H1 (cell line): ENCODE measurements at regions not wholly inside any gene's neighbourhood (a gene's known extent, or its start where the extent isn't known, plus 50 kb on each side); places are given as distances from the start of the nearest gene placed in this dataset.

Experiments
- CTCF ChIA-PET: fragments of 300-600 bp; sonication (Branson Sonifier 250); formaldehyde crosslinking; loops from one replicate; lab custom pipeline; 2021; ENCODE audit not compliant: partially characterized antibody; lab: Charles Lee
- POLR2A ChIA-PET: fragments of 300-600 bp; sonication (Branson Sonifier 250); formaldehyde crosslinking; loops from one replicate; lab custom pipeline; 2021; ENCODE audit warnings: inconsistent platforms; ENCODE audit not compliant: partially characterized antibody; lab: Charles Lee
- DNase-seq, 2 experiments: peaks; one replicate each; pipeline versions ENCODE4 v3.0.0 to v3.0.0-alpha.2; 2010 to 2022; ENCODE audit warnings: low spot score in 2 of 2, low read depth in 1 of 2, mixed read lengths in 1 of 2
- FAIRE-seq: peaks from 2 replicates; lab custom pipeline; 2011; peaks lifted over from hg19 to GRCh38; lab: Jason Lieb, UNC
- H2AFZ ChIP-seq: 2 replicates; pipeline ENCODE4 v1.8.1; 2012; ENCODE audit warnings: low read length, inconsistent platforms
- H2AK5ac ChIP-seq: 2 replicates; pipeline ENCODE4 v1.6.1; 2013; ENCODE audit warnings: low read depth, low read length
- H2BK120ac ChIP-seq: replicated peaks from 2 replicates; pipeline ENCODE3; 2013; ENCODE audit warnings: low read depth, low read length, inconsistent platforms
- H2BK12ac ChIP-seq: 2 replicates; pipeline ENCODE4 v1.6.1; 2013; ENCODE audit warnings: low read depth, low read length
- H2BK15ac ChIP-seq: 2 replicates; pipeline ENCODE4 v1.6.1; 2013; ENCODE audit warnings: low read length
- H2BK20ac ChIP-seq: 2 replicates; pipeline ENCODE4 v1.6.1; 2013; ENCODE audit warnings: low read length
- H2BK5ac ChIP-seq: 2 replicates; pipeline ENCODE4 v1.6.1; 2013; ENCODE audit warnings: low read depth, low read length
- H3K14ac ChIP-seq: 2 replicates; pipeline ENCODE4 v1.6.1; 2013; ENCODE audit warnings: inconsistent platforms; ENCODE audit not compliant: insufficient read length
- H3K18ac ChIP-seq: 2 replicates; pipeline ENCODE4 v1.6.1; 2013; ENCODE audit warnings: low read length; ENCODE audit errors: extremely low read depth
- H3K23ac ChIP-seq: 2 replicates; pipeline ENCODE4 v1.6.1; 2013; ENCODE audit warnings: inconsistent platforms; ENCODE audit not compliant: insufficient read length
- H3K23me2 ChIP-seq: 2 replicates; pipeline ENCODE4 v1.6.1; 2013; ENCODE audit warnings: low read depth, low read length
- H3K27ac ChIP-seq: 2 replicates; pipeline ENCODE4 v1.6.1; 2011; ENCODE audit warnings: low read depth, low read length, inconsistent platforms
- H3K27me3 ChIP-seq, 4 experiments: replicated peaks in 1 of 4; 1 replicate in 1 of 4; 2 replicates in 3 of 4; pipeline versions ENCODE4 v1.6.1 to v1.8.1; 2011 to 2013; ENCODE audit warnings: low read length in 3 of 4, mild to moderate bottlenecking in 3 of 4, inconsistent platforms in 2 of 4, mixed read lengths in 2 of 4, moderate library complexity in 1 of 4; ENCODE audit not compliant: control insufficient read depth in 3 of 4, insufficient read depth in 3 of 4; ENCODE audit errors: extremely low read depth in 1 of 4
- H3K36me3 ChIP-seq, 4 experiments: 2 replicates each; pipeline versions ENCODE4 v1.6.1 to v1.8.1; 2011 to 2013; ENCODE audit warnings: mild to moderate bottlenecking in 4 of 4, low read length in 3 of 4, moderate library complexity in 2 of 4, control low read depth in 1 of 4, inconsistent platforms in 1 of 4; ENCODE audit not compliant: insufficient read depth in 4 of 4, control insufficient read depth in 2 of 4
- H3K4ac ChIP-seq: replicated peaks from 2 replicates; pipeline ENCODE3; 2013; ENCODE audit warnings: low read length, low read depth, mixed read lengths, inconsistent platforms; ENCODE audit not compliant: insufficient read length
- H3K4me1 ChIP-seq, 4 experiments: replicated peaks in 1 of 4; 1 replicate in 1 of 4; 2 replicates in 3 of 4; pipeline versions ENCODE4 v1.6.1 to v1.8.1; 2011 to 2013; ENCODE audit warnings: low read length in 3 of 4, inconsistent platforms in 2 of 4, mixed read lengths in 1 of 4; ENCODE audit not compliant: insufficient read depth in 4 of 4, control insufficient read depth in 3 of 4
- H3K4me2 ChIP-seq, 2 experiments: 2 replicates each; pipeline versions ENCODE4 v1.6.1 to v1.8.1; 2011 to 2013; ENCODE audit warnings: low read depth in 2 of 2, low read length in 2 of 2, control low read depth in 1 of 2, inconsistent platforms in 1 of 2, mild to moderate bottlenecking in 1 of 2; ENCODE audit not compliant: insufficient read depth in 1 of 2
- H3K4me3 ChIP-seq, 4 experiments: fragments of 200-600, 300-600 bp in 1 of 4; sonication (generic), shearing (Covaris generic), sonication (Bioruptor Twin) in 1 of 4; 2 replicates each; pipeline versions ENCODE4 v1.5.1 to v1.8.1; 2011 to 2016; ENCODE audit warnings: low read length in 4 of 4, low read depth in 3 of 4, control low read depth in 2 of 4, inconsistent platforms in 2 of 4, mild to moderate bottlenecking in 2 of 4, mixed read lengths in 1 of 4, moderate library complexity in 1 of 4; ENCODE audit not compliant: insufficient read depth in 2 of 4; ENCODE audit errors: extremely low read depth in 1 of 4
- H3K56ac ChIP-seq: replicated peaks from 2 replicates; pipeline ENCODE3; 2013; ENCODE audit warnings: low read depth, mild to moderate bottlenecking, mixed read lengths, low read length, inconsistent platforms; ENCODE audit not compliant: insufficient read length
- H3K79me1 ChIP-seq: 2 replicates; pipeline ENCODE4 v1.6.1; 2013; ENCODE audit warnings: low read depth, low read length, control low read depth
- H3K79me2 ChIP-seq, 2 experiments: 2 replicates each; pipeline versions ENCODE4 v1.6.1 to v1.8.1; 2012 to 2013; ENCODE audit warnings: low read length in 2 of 2, mild to moderate bottlenecking in 2 of 2, inconsistent platforms in 1 of 2; ENCODE audit not compliant: insufficient read depth in 2 of 2, control insufficient read depth in 1 of 2
- H3K9ac ChIP-seq, 4 experiments: replicated peaks in 1 of 4; 1 replicate in 1 of 4; 2 replicates in 3 of 4; pipeline versions ENCODE4 v1.6.1 to v1.8.1; 2011 to 2013; ENCODE audit warnings: low read depth in 3 of 4, low read length in 3 of 4, control low read depth in 2 of 4, mild to moderate bottlenecking in 2 of 4, moderate library complexity in 2 of 4, inconsistent platforms in 1 of 4; ENCODE audit errors: extremely low read depth in 1 of 4
- H3K9me3 ChIP-seq, 2 experiments: 2 replicates each; pipeline versions ENCODE4 v1.6.1 to v1.8.1; 2012 to 2013; ENCODE audit warnings: mild to moderate bottlenecking in 2 of 2, moderate library complexity in 2 of 2, control low read depth in 1 of 2, inconsistent platforms in 1 of 2, low read depth in 1 of 2, low read length in 1 of 2, mixed read lengths in 1 of 2; ENCODE audit not compliant: insufficient read depth in 2 of 2
- H4K20me1 ChIP-seq, 2 experiments: replicated peaks in 1 of 2; 2 replicates each; pipeline versions ENCODE3 to v1.8.1; 2011 to 2013; ENCODE audit warnings: inconsistent platforms in 2 of 2, low read length in 2 of 2, mild to moderate bottlenecking in 1 of 2; ENCODE audit not compliant: insufficient read depth in 2 of 2, control insufficient read depth in 1 of 2
- H4K5ac ChIP-seq: 2 replicates; pipeline ENCODE4 v1.6.1; 2013; ENCODE audit warnings: low read length, low read depth, mixed read lengths, inconsistent platforms; ENCODE audit not compliant: insufficient read length
- H4K8ac ChIP-seq: 2 replicates; pipeline ENCODE4 v1.8.0; 2013; ENCODE audit warnings: mild to moderate bottlenecking, moderate library complexity, low read length, inconsistent platforms; ENCODE audit not compliant: insufficient read depth; ENCODE audit errors: extremely low read depth
- H4K91ac ChIP-seq: replicated peaks from 2 replicates; pipeline ENCODE3; 2013; ENCODE audit warnings: low read length, mixed read lengths, inconsistent platforms; ENCODE audit not compliant: insufficient read length
- BACH1 ChIP-seq: IDR thresholded peaks from 2 replicates; pipeline ENCODE4 v1.6.1; 2012; ENCODE audit warnings: low read length, improper control_type of control experiment
- CBX8 ChIP-seq: fragments of 300-800, 300-1000 bp; sonication (generic); IDR thresholded peaks from 2 replicates; pipeline ENCODE4 v1.7.1; 2016; ENCODE audit warnings: low read depth, low read length, borderline replicate concordance
- EZH2 ChIP-seq: fragments of 200-600 bp; sonication (generic); IDR thresholded peaks from 2 replicates; pipeline ENCODE4 v1.7.1; 2012; ENCODE audit warnings: low read depth, mild to moderate bottlenecking, moderate library complexity, low read length, inconsistent platforms; ENCODE audit not compliant: severe bottlenecking
- GABPA ChIP-seq: IDR thresholded peaks from 2 replicates; pipeline ENCODE4 v1.6.1; 2011; ENCODE audit warnings: mild to moderate bottlenecking, low read length, moderate library complexity, borderline replicate concordance; ENCODE audit not compliant: insufficient read depth
- KDM1A ChIP-seq: fragments of 200-600, 300-600 bp; sonication (generic); IDR thresholded peaks from 2 replicates; pipeline ENCODE4 v1.7.1; 2016; ENCODE audit warnings: mild to moderate bottlenecking, low read length, borderline replicate concordance
- POLR2A ChIP-seq, 2 experiments: IDR thresholded peaks; 1 replicate in 1 of 2; 2 replicates in 1 of 2; pipeline ENCODE4 v1.6.1; 2011; ENCODE audit warnings: low read depth in 2 of 2, low read length in 2 of 2, mild to moderate bottlenecking in 2 of 2; ENCODE audit errors: control extremely low read depth in 1 of 2
- POU5F1 ChIP-seq: IDR thresholded peaks from 2 replicates; pipeline ENCODE4 v1.6.1; 2011; ENCODE audit warnings: low read depth, mild to moderate bottlenecking, low read length, moderate library complexity
- RAD21 ChIP-seq, 2 experiments: IDR thresholded peaks in 1 of 2; conservative IDR thresholded peaks in 1 of 2; 2 replicates each; pipeline ENCODE4 v1.6.1; 2011; ENCODE audit warnings: low read depth in 2 of 2, low read length in 2 of 2, improper control_type of control experiment in 1 of 2, inconsistent platforms in 1 of 2, mild to moderate bottlenecking in 1 of 2, moderate library complexity in 1 of 2
- SP4 ChIP-seq: IDR thresholded peaks from 2 replicates; pipeline ENCODE4 v1.6.1; 2012; ENCODE audit warnings: low read length, inconsistent platforms
- TEAD4 ChIP-seq: IDR thresholded peaks from 2 replicates; pipeline ENCODE4 v1.6.1; 2012; ENCODE audit warnings: low read depth, low read length, inconsistent platforms, mixed read lengths
- WGBS, 2 experiments: shearing (Covaris generic) in 1 of 2; methylation state at CpG; one replicate each; pipeline versions ENCODE4 v1.1.6 to v1.1.7; 2013 to 2015; ENCODE audit warnings: low lambda C conversion rate in 2 of 2, mixed read lengths in 2 of 2, inconsistent platforms in 1 of 2, low coverage in 1 of 2, missing lambda C conversion rate in 1 of 2; ENCODE audit not compliant: insufficient replicate concordance in 2 of 2, insufficient coverage in 1 of 2, insufficient read length in 1 of 2; ENCODE audit errors: extremely low coverage in 1 of 2, missing lambda C conversion rate in 1 of 2; 5-methylcytosine and 5-hydroxymethylcytosine counted together

GRCh38 chr2:151052850-151053660, 208.6 kb downstream of the RBM43 start:
- H2BK12ac ChIP-seq, result no peak overlapping the region
- WGBS, 2 experiments, result 85% methylated on average over 1 of the region's 1 CpG; no CpG with 5 or more reads in 1 of the 2 experiments
- H2AFZ ChIP-seq, result no peak overlapping the region
- no peak overlapping the region for H3K14ac ChIP-seq
- H3K23ac ChIP-seq, result no peak overlapping the region
- no peak overlapping the region for H2BK15ac ChIP-seq
- no peaks in the 10 kb centered on the region for H3K23me2 ChIP-seq
- H3K79me1 ChIP-seq, result no peaks in the 10 kb centered on the region
- H3K18ac ChIP-seq, result no peak overlapping the region
- FAIRE-seq (no peak), DNase-seq (no peak)
- no peak overlapping the region for H4K8ac ChIP-seq
- no peak overlapping the region for H4K91ac ChIP-seq
- H2AK5ac ChIP-seq, result no peak overlapping the region
- no peak overlapping the region for H4K5ac ChIP-seq
- no peaks in the 10 kb centered on the region for H3K27me3 ChIP-seq
- no peaks in the 10 kb centered on the region for H3K9me3 ChIP-seq
- H3K4me1 ChIP-seq, result no peaks in the 10 kb centered on the region
- H3K9ac ChIP-seq, result no peak overlapping the region
- H3K36me3 ChIP-seq, result no peaks in the 10 kb centered on the region
- H2BK5ac ChIP-seq, result no peak overlapping the region
- H2BK120ac ChIP-seq, result no peak overlapping the region
- H3K79me2 ChIP-seq, result no peaks in the 10 kb centered on the region
- TF ChIP-seq EZH2 (no peak), TEAD4 (no peak), POU5F1 (no peak), SP4 (no peak), GABPA (no peak), RAD21 (IDR thresholded peaks at IDR 0.05 in 1 of 2, conservative IDR thresholded peaks at IDR 0.05 in 1 of 2; ENCODE audit: low read depth in 2 of 2, low read length in 2 of 2) (no peak), CBX8 (no peak), KDM1A (no peak), POLR2A (IDR thresholded peaks at IDR 0.05; ENCODE audit: control extremely low read depth in 1 of 2, low read depth in 2 of 2, low read length in 2 of 2) (no peak), BACH1 (no peak)
- ChIA-PET POLR2A (no interaction called here), CTCF (interaction anchor here (1.1 to 3.7 kb wide), 9 partner anchors 7 to 262 kb away, joined by 4 to 30 read pairs (median 7); no protein-coding TSS in a partner anchor)
- H2BK20ac ChIP-seq, result no peak overlapping the region
- H3K4me3 ChIP-seq, result no peak overlapping the region
- H3K56ac ChIP-seq, result no peak overlapping the region
- no peak overlapping the region for H3K4me2 ChIP-seq
- no peaks in the 10 kb centered on the region for H4K20me1 ChIP-seq
- H3K27ac ChIP-seq, result no peak overlapping the region
- H3K4ac ChIP-seq, result no peak overlapping the region
